CD4-positive, alpha-beta T cell treated with Interleukin-15 for 4 hours (primary cell): ENCODE measurements at regions not wholly inside any gene's neighbourhood (a gene's known extent, or its start where the extent isn't known, plus 50 kb on each side); places are given as distances from the start of the nearest gene placed in this dataset.

ENCODE experiments used
- DNase-seq: peaks from one replicate; pipeline ENCODE4 v3.0.0-alpha.2; 2020; ENCODE audit warnings: low spot score

GRCh38 chr6:130314271-130314670 lies 51.5 kb upstream of the TMEM200A start:
- no peak for DNase-seq

GRCh38 chr6:130313206-130313605 lies 52.6 kb upstream of the TMEM200A start:
- DNase-seq, result no peak

- DNase-seq, result no peak
Observed at GRCh38 chr6:130309028-130309427, 56.8 kb upstream of the TMEM200A start.

- no peak for DNase-seq
Observed at GRCh38 chr6:130307752-130308361, 58.0 kb upstream of the TMEM200A start.

- no peak for DNase-seq
Observed at GRCh38 chr6:130306377-130306776, 59.4 kb upstream of the TMEM200A start.

GRCh38 chr6:130303431-130303830 lies 62.4 kb upstream of the TMEM200A start:
- DNase-seq, result no peak

- DNase-seq, result no peak
Observed at GRCh38 chr6:130298258-130298657, 67.6 kb upstream of the TMEM200A start.

GRCh38 chr6:130296854-130297253 lies 69.0 kb upstream of the TMEM200A start:
- DNase-seq, result no peak

- DNase-seq, result peak; percentile 43
Observed at GRCh38 chr6:130293800-130294199, 71.0 kb upstream of the SAMD3 start.

GRCh38 chr6:130288065-130288464 lies 65.3 kb upstream of the SAMD3 start:
- no peak for DNase-seq

- peak; percentile 63 for DNase-seq
Observed at GRCh38 chr6:130282234-130282995, 59.7 kb upstream of the SAMD3 start.

- no peak for DNase-seq
Observed at GRCh38 chr6:130276507-130276906, 53.8 kb upstream of the SAMD3 start.

GRCh38 chr6:130274007-130274406 lies 51.3 kb upstream of the SAMD3 start:
- DNase-seq, result no peak
